ENCODE measurements at regions not wholly inside any gene's neighbourhood (a gene's known extent, or its start where the extent isn't known, plus 50 kb on each side); places are given as distances from the start of the nearest gene placed in this dataset.

- no peak for ATAC-seq
- TF ChIP-seq ZC3H10 (CRISPR knock-in tag; IDR thresholded peaks at IDR 0.05) (no peak), OSR1 (CRISPR knock-in tag; IDR thresholded peaks at IDR 0.05) (no peak), GLIS3 (CRISPR knock-in tag; IDR thresholded peaks at IDR 0.05) (no peak), ESRRG (CRISPR knock-in tag; IDR thresholded peaks at IDR 0.05) (no peak), ZNF70 (CRISPR knock-in tag; IDR thresholded peaks at IDR 0.05) (no peak), TCF4 (CRISPR knock-in tag; IDR thresholded peaks at IDR 0.05; ENCODE audit: borderline replicate concordance) (no peak), ISL1 (CRISPR knock-in tag; IDR thresholded peaks at IDR 0.05) (no peak), BACH2 (CRISPR knock-in tag; IDR thresholded peaks at IDR 0.05; ENCODE audit: borderline replicate concordance) (no peak), CSDC2 (CRISPR knock-in tag; IDR thresholded peaks at IDR 0.05) (no peak), TOX (CRISPR knock-in tag; IDR thresholded peaks at IDR 0.05; ENCODE audit: borderline replicate concordance) (no peak), RARB (CRISPR knock-in tag; IDR thresholded peaks at IDR 0.05) (no peak), ARNTL (CRISPR knock-in tag; IDR thresholded peaks at IDR 0.05; ENCODE audit: borderline replicate concordance, low read depth) (no peak), POU6F1 (CRISPR knock-in tag; IDR thresholded peaks at IDR 0.05; ENCODE audit: borderline replicate concordance, low read depth) (no peak), ZNF8 (CRISPR knock-in tag; IDR thresholded peaks at IDR 0.05) (no peak), ZFP30 (CRISPR knock-in tag; IDR thresholded peaks at IDR 0.05) (no peak)
- TF ChIP-seq, protein P1, sequence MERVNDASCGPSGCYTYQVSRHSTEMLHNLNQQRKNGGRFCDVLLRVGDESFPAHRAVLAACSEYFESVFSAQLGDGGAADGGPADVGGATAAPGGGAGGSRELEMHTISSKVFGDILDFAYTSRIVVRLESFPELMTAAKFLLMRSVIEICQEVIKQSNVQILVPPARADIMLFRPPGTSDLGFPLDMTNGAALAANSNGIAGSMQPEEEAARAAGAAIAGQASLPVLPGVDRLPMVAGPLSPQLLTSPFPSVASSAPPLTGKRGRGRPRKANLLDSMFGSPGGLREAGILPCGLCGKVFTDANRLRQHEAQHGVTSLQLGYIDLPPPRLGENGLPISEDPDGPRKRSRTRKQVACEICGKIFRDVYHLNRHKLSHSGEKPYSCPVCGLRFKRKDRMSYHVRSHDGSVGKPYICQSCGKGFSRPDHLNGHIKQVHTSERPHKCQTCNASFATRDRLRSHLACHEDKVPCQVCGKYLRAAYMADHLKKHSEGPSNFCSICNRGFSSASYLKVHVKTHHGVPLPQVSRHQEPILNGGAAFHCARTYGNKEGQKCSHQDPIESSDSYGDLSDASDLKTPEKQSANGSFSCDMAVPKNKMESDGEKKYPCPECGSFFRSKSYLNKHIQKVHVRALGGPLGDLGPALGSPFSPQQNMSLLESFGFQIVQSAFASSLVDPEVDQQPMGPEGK (CRISPR knock-in tag; IDR thresholded peaks at IDR 0.05; ENCODE audit: borderline replicate concordance), result no peak
- TF ChIP-seq, protein P2, sequence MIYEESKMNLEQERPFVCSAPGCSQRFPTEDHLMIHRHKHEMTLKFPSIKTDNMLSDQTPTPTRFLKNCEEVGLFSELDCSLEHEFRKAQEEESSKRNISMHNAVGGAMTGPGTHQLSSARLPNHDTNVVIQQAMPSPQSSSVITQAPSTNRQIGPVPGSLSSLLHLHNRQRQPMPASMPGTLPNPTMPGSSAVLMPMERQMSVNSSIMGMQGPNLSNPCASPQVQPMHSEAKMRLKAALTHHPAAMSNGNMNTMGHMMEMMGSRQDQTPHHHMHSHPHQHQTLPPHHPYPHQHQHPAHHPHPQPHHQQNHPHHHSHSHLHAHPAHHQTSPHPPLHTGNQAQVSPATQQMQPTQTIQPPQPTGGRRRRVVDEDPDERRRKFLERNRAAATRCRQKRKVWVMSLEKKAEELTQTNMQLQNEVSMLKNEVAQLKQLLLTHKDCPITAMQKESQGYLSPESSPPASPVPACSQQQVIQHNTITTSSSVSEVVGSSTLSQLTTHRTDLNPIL (CRISPR knock-in tag; IDR thresholded peaks at IDR 0.05; ENCODE audit: low read depth), result no peak
These were observed 185.3 kb upstream of the POU3F1 start for GRCh38 chr1:38231941-38232340.

- no peak for TF ChIP-seq ZFP30 (CRISPR knock-in tag; IDR thresholded peaks at IDR 0.05)
- TF ChIP-seq, protein P3, sequence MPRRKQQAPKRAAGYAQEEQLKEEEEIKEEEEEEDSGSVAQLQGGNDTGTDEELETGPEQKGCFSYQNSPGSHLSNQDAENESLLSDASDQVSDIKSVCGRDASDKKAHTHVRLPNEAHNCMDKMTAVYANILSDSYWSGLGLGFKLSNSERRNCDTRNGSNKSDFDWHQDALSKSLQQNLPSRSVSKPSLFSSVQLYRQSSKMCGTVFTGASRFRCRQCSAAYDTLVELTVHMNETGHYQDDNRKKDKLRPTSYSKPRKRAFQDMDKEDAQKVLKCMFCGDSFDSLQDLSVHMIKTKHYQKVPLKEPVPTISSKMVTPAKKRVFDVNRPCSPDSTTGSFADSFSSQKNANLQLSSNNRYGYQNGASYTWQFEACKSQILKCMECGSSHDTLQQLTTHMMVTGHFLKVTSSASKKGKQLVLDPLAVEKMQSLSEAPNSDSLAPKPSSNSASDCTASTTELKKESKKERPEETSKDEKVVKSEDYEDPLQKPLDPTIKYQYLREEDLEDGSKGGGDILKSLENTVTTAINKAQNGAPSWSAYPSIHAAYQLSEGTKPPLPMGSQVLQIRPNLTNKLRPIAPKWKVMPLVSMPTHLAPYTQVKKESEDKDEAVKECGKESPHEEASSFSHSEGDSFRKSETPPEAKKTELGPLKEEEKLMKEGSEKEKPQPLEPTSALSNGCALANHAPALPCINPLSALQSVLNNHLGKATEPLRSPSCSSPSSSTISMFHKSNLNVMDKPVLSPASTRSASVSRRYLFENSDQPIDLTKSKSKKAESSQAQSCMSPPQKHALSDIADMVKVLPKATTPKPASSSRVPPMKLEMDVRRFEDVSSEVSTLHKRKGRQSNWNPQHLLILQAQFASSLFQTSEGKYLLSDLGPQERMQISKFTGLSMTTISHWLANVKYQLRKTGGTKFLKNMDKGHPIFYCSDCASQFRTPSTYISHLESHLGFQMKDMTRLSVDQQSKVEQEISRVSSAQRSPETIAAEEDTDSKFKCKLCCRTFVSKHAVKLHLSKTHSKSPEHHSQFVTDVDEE (CRISPR knock-in tag; IDR thresholded peaks at IDR 0.05), result no peak
- TF ChIP-seq ESRRG (CRISPR knock-in tag; IDR thresholded peaks at IDR 0.05), result no peak
- no peak for TF ChIP-seq ZNF8 (CRISPR knock-in tag; IDR thresholded peaks at IDR 0.05)
- no peak for TF ChIP-seq ZNF70 (CRISPR knock-in tag; IDR thresholded peaks at IDR 0.05)
- TF ChIP-seq, protein P2 (CRISPR knock-in tag; IDR thresholded peaks at IDR 0.05; ENCODE audit: low read depth), result no peak
- TF ChIP-seq POU6F1 (CRISPR knock-in tag; IDR thresholded peaks at IDR 0.05; ENCODE audit: borderline replicate concordance, low read depth), result no peak
- no peak for TF ChIP-seq SNAI2 (CRISPR knock-in tag; IDR thresholded peaks at IDR 0.05)
- TF ChIP-seq RARB (CRISPR knock-in tag; IDR thresholded peaks at IDR 0.05), result no peak
- TF ChIP-seq GLIS3 (CRISPR knock-in tag; IDR thresholded peaks at IDR 0.05), result no peak
- no peak for TF ChIP-seq TCF4 (CRISPR knock-in tag; IDR thresholded peaks at IDR 0.05; ENCODE audit: borderline replicate concordance)
- TF ChIP-seq TOX (CRISPR knock-in tag; IDR thresholded peaks at IDR 0.05; ENCODE audit: borderline replicate concordance), result no peak
- no peak for TF ChIP-seq ZNF565 (CRISPR knock-in tag; conservative IDR thresholded peaks at IDR 0.05; ENCODE audit: low read depth)
- TF ChIP-seq PPARA (CRISPR knock-in tag; IDR thresholded peaks at IDR 0.05; ENCODE audit: borderline replicate concordance), result no peak
- TF ChIP-seq ARNTL (CRISPR knock-in tag; IDR thresholded peaks at IDR 0.05; ENCODE audit: borderline replicate concordance, low read depth), result no peak
- no peak for ATAC-seq
These were observed 182.1 kb upstream of the POU3F1 start for GRCh38 chr1:38228718-38229117.

Data from SK-N-SH treated with all-trans-retinoic acid at 6 μM for 48 hours (cell line).